Activated CD4-positive, alpha-beta T cell treated with anti-CD3 and anti-CD28 coated beads, Interleukin-2, amount 50 U/mL, for 16 hours (primary cell): ENCODE measurements at regions not wholly inside any gene's neighbourhood (a gene's known extent, or its start where the extent isn't known, plus 50 kb on each side); places are given as distances from the start of the nearest gene placed in this dataset.

ENCODE experiments used
- DNase-seq: peaks from one replicate; pipeline ENCODE4 v3.0.0-alpha.2; 2020

- no peak for DNase-seq
Observed at GRCh38 chr21:20728691-20729090, 269.5 kb upstream of the NCAM2 start.

DNA sequence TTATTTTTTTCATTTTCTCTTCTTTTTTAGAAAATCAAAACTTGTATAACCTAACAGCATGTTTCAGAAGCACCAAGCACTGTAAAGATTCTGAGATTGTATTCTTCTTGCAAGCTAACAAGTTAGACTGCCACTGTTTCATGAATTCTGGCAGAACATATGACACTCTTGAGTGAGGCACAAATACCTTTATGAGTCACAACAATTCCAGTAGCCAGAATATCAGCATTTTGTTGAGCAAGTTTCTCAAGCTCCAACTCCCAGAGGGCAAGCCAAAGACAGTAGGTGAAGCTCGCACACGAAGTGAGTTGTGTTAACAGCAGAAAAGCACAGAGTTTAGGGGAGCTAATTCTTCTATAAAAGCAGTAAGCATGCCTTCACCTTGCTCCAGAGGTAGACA is 268.8 kb upstream of the NCAM2 start:
- DNase-seq, result no peak

DNA sequence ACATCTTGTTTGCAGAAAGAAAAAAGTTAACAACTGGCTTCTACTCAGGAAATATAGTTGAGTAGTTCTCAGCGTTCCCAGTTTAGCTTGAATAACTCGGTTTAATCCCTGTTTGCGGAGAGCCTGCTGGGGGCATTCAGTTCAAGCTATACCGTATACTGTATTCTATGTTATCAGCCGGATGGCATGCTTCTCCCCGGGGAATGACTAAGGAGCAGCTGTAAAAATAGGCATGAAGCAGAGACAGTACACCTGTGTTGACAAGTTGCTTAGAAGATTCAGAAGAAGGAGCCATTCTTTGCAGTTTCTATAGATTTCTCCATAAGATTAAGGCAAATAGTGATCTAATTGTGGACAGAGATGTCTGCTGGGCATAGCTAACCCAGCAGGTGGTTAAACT is 267.8 kb upstream of the NCAM2 start:
- no peak for DNase-seq

DNA sequence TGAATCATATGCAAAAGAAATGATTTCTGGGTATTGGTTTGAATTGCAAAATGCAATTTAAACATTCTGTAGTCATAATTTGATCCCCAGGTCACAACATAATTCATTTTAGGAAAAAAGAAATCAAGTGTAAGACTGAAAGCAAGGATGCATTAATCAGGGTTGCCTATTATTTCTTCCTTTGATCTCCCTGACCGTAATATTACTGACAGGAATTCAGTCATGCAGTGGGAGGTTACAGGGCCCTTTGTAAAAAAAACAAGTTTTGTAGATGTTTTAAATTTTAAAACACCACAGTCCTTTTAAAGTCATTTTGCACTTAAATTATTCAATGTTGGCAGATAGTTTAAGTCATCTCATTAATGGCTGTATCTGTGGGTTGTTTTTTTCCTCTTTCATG is 263.0 kb upstream of the NCAM2 start:
- no peak for DNase-seq

GRCh38 chr21:20737227-20737913 is 260.8 kb upstream of the NCAM2 start:
- DNase-seq, result no peak

DNA sequence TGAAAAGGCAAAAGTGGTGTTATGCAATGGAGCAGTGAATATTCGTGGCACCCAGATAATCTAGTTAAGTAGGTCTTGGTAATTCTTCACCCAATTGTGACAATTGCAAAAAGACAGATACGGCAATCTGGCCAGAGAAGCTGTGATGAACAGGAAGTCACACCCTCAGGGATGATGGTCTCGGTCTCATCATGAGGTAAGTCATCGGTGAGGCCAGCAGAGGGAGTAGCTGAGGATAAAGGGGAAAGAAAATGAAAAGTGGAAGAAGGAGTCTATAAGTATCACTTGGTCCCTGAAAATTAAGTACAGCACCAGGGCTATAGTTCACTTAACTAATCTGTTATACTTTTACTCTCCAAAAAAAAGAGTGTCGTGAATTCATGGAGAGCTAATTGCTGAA is 258.8 kb upstream of the NCAM2 start:
- no peak for DNase-seq

- no peak for DNase-seq
Observed at GRCh38 chr21:20741445-20741844, 256.8 kb upstream of the NCAM2 start.

GRCh38 chr21:20760221-20760620 is 238.0 kb upstream of the NCAM2 start:
- DNase-seq, result no peak

GRCh38 chr21:20774737-20775136 is 223.5 kb upstream of the NCAM2 start:
- no peak for DNase-seq

- no peak for DNase-seq
Observed at GRCh38 chr21:20779321-20779720, 218.9 kb upstream of the NCAM2 start.

- no peak for DNase-seq
Observed at GRCh38 chr21:20783611-20784010, 214.6 kb upstream of the NCAM2 start.

DNA sequence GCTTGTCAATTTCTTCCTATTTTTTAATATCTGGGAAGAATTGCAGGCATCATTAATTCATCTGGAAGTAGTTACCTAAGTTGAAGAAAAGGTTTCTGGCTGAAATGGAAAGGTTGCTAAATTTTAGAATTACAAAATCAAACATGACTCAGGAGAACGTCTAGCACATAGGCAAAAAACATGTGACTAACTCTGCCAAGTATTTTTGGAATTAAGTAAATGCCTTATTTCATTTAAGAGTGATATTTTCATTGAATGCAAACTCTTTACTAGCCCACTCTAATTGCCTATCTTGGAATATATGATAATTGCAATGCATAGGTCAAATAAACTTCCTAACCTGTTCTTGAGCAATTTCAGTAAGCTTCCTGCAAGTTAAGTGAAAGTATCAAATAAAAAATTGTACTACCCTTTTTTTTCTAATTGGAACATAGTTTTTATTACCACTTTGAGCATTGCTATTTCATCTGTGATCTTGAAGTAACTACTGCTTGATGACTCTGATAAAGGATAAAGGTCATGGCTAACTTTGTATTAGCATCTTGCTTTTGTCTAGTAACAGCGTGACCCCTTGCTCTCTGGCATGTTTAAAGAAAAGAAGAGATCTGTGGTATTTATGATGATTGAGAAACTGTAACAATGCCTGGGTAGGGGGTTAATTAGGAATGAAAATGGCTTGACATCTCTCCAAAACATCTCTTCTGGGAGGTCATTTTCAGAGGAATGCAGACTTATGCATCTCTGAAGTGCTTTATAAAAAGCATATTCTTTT is 208.3 kb upstream of the NCAM2 start:
- DNase-seq, result no peak

DNA sequence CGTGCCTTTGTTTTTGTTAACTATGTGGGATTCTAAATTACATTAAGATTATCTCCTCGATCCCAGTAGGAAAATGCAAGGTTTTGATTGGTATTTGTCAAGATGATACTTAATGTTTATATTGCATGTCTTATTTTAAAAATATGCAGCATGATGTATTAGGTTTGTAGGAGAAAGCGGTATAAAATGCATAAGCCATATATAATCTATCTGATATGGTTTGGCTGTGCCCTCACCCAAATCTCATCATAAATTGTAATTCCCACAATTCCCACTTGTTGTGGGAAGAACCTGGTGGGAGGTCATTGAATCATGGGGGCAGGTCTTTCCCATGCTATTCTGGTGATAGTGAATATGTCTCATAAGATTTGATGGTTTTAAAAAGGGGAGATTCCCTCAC is 198.1 kb upstream of the NCAM2 start:
- DNase-seq, result no peak

DNA sequence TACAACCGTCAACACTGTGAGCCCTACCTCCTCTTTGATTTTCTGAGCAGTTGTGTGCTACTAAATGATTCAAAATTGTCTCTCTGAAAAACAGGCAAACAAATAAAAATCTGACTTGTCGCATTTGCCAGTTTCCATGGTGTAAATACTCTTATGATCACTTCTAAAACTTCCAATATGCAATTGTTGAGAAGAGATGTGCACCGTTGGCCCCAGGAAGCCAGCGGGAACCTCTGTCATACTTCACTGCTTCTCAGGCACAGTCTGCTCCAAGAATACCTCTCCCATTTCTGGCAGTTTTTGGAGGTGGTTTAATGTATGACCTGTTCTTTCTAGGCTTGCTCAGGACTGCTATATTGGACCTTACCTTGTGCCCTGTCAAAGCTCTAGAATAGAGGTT is 196.0 kb upstream of the NCAM2 start:
- no peak for DNase-seq

- no peak for DNase-seq
Observed at GRCh38 chr21:20802631-20803260, 195.5 kb upstream of the NCAM2 start.

- no peak for DNase-seq
Observed at GRCh38 chr21:20811702-20812101, 186.5 kb upstream of the NCAM2 start.

DNA sequence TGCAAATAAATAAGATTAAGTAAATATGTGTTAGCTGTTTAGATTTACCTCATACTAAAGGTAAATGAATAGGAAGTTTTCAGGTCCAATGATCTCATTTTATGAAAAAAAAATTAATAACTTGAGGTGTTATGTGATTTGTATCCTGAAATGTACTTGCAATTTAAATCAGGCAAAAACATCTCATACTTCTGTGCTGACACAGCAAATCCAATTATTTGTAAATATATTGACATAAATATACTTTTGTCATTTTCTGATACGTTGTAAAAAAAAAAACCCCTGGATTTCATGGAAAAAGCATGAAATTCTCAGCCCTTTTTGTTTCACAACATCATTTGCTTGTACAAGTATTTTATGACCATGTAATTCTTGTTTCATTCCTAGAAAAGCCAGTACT is 184.1 kb upstream of the NCAM2 start:
- DNase-seq, result no peak

DNA sequence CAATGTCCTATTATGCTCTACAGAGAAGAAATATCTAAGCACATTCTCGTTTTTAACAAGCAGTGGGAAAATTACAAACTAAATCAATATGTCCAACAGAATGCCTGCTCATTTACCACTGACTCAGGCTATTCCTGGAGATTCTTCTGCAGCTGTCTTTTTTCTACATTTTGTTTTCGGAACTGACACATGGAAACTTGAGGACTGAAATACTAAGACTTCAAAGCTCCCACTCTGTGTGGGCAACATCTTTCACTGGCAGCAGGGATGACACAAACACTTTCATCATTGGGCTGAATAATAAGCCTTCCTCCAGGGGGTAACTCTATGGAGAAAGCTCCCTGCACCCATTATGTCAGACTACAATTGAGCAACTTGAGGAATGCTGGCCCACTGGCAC is 175.5 kb upstream of the NCAM2 start:
- no peak for DNase-seq

DNA sequence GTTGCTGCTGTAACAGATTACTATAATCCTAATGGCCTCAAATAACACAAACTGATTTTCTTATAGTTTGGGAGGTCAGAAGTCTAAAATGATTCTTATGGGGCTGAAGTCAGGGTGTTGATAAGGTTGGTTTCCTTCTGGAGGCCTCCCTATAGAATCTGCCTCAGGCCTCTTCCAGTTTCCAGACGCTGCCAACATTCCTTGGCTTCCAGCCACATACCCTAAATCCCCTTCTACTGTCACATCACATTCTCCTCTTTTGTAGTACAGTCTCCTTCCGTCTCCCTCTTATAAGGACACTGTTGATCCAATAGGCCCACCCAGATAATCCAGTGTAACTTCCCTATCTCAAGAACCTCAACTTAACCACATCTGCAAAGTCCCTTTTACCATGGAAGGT is 145.3 kb upstream of the NCAM2 start:
- DNase-seq, result no peak

- no peak for DNase-seq
Observed at GRCh38 chr21:20856926-20857325, 141.3 kb upstream of the NCAM2 start.

- no peak for DNase-seq
Observed at GRCh38 chr21:20874202-20874601, 124.0 kb upstream of the NCAM2 start.

- no peak for DNase-seq
Observed at GRCh38 chr21:20875742-20876141, 122.5 kb upstream of the NCAM2 start.

DNA sequence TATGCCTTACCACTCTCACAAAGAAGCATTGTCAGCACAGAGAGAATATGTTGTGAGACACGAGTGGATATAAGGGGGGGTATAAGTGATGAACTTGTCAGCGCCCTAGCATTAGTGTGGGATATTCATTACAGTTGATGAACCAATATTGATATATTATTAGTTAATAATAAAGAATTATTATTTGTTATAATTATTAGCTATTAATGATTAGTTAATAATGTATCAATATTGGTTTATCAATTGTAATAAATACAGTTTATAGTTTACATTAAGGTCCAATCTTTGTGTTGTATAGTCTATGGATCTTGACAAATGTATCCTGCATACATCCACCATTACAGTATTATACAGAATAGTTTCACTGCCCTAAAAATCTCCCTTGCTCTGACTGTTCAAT is 120.2 kb upstream of the NCAM2 start:
- no peak for DNase-seq
